T47D (cell line): ENCODE measurements at regions not wholly inside any gene's neighbourhood (a gene's known extent, or its start where the extent isn't known, plus 50 kb on each side); places are given as distances from the start of the nearest gene placed in this dataset.
A peak's percentile ranks its signal among the peaks of the same experiment; 100 is the strongest.
"Not testable (repeated sequence)": the region's sequence is repeated elsewhere in the genome, so short reads cannot be mapped to it uniquely, and the experiment has no call there.

Experiments
- DNase-seq, 2 experiments: peaks; one replicate each; pipeline versions ENCODE4 v3.0.0 to v3.0.0-alpha.2; 2011 to 2012; ENCODE audit warnings: low read depth in 1 of 2, low spot score in 1 of 2
- JUND ChIP-seq: IDR thresholded peaks from 2 replicates; pipeline ENCODE4 v1.6.1; 2012; ENCODE audit warnings: low read depth
- in situ Hi-C: cut with HindIII; loops from 2 replicates; pipeline ENCODE4 v1.10.0; 2016; ENCODE audit warnings: low sequenced_read_pairs, low pct_unique_long_range_greater_than_20kb

DNA sequence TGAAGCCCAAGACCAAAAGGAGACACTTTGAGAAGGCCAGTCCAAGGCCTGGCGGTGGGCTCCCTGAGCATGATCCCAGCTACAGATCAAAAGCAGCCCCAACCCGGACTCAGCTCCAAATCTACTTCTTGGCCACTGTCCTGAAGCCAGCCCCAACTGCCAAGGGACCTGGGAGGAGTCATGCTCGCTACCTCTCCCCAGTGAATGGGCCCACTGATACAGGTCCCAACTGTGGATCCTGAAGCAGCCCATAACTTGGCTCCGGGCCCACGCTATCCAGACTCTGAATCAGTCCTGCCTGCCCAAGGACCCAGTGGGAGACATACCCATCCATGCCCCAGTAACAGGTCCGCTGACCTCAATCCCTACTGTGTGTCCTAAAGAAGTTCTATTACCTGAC lies 1545.3 kb upstream of the C9orf72 start:
- in situ Hi-C loops = no loop called here
- TF ChIP-seq JUND = no peak
- no peak for DNase-seq

GRCh38 chr9:29126783-29127182 lies 1553.5 kb upstream of the C9orf72 start:
- no peak for TF ChIP-seq JUND
- DNase-seq = peak in 1 of 2 experiments; percentile 32
- in situ Hi-C loops = no loop called here

GRCh38 chr9:29129763-29130162 lies 1556.5 kb upstream of the C9orf72 start:
- DNase-seq = peak in 1 of 2 experiments; percentile 10
- in situ Hi-C loops = no loop called here
- TF ChIP-seq JUND = no peak

DNA sequence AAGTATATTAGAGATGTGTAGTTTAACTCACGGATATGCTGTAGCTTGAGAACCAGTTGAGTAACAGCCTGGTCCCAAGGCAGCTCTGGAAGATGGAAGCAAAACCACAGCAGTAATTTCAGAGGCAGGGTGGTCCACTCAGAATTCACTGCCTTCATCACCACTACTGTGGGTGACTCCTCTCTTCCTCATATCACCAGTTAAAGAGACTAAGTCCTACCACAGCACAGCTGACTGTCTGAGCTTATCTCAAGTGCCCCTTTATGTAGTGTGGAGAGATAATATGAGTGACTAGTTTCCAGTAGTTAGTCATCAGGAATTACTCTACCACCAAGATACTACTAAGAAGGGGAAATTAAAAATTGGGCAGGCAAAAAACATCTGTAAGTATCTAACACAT lies 1571.2 kb upstream of the C9orf72 start:
- TF ChIP-seq JUND = no peak
- DNase-seq = no peak
- in situ Hi-C loops = no loop called here

DNA sequence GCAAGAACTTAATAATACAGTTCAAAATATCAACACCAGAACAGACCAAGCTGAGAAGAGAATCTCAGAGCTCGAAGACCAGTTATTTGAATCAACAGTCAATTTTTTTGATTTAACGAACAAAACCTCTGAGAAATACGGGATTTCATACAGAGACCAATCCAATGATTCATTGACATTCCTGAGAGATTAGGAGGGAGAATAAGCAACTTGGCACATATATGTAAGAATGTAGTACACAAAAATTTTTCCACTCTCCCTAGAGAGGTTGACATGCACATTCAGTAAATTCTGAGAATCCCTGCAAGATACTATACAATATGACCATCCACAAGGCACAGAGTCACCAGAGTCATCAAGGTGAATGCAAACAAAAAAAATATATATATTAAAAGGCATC lies 1577.3 kb upstream of the C9orf72 start:
- DNase-seq = no peak
- TF ChIP-seq JUND = no peak
- in situ Hi-C loops = no loop called here

GRCh38 chr9:29160763-29161353 lies 1587.6 kb upstream of the C9orf72 start:
- DNase-seq = no peak
- in situ Hi-C loops = no loop called here
- TF ChIP-seq JUND = no peak

DNA sequence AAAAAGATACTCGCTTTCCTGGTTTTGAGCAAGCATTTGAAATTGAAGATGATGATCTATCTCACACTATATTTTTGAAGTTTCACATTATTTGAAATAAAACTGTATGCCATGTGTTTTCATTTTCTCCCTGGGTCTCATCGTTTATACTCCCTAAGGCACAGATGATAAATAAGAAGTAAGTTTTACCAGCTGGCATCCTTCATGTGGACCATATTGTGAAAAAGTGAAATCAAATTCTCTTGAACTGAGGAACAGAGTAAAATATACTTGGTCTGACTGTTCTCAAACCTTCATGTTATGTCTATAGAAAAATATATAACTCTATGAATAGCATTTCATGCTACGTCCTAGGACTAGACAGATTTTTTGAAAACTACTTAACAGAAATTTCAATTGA lies 1600.9 kb upstream of the C9orf72 start:
- no peak for DNase-seq
- no peak for TF ChIP-seq JUND
- in situ Hi-C loops = no loop called here

GRCh38 chr9:29176231-29176630 lies 1603.0 kb upstream of the C9orf72 start:
- in situ Hi-C loops = no loop called here
- DNase-seq = no peak
- no peak for TF ChIP-seq JUND

- no peak for DNase-seq
- in situ Hi-C loops = no loop called here
- no peak for TF ChIP-seq JUND
These were observed 1603.5 kb upstream of the C9orf72 start for GRCh38 chr9:29176786-29177185.

DNA sequence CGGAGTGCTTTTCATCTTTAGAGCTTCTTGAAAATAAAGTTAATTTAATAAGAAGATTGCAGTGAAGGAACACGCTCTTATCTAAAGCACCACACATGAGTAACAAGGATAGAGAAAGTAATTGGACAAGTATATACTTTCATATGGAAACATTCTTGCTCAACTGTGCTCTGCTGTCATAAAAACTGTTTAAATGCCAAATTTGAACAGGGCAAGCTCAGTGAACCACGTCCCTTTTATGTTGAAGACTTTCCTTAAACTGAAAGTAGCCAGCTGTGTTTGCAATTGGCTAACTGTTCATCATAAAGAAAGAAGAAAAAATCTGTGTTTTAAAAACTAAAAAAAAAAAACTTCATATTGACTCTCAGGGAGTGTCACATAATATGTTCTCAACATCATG lies 1610.7 kb upstream of the C9orf72 start:
- in situ Hi-C loops = no loop called here
- no peak for TF ChIP-seq JUND
- no peak for DNase-seq

GRCh38 chr9:29188771-29189170 lies 1615.5 kb upstream of the C9orf72 start:
- in situ Hi-C loops, DNase-seq: not testable (repeated sequence)

- DNase-seq, in situ Hi-C loops: not testable (repeated sequence)
These were observed 1615.9 kb upstream of the C9orf72 start for GRCh38 chr9:29189221-29189620.

DNA sequence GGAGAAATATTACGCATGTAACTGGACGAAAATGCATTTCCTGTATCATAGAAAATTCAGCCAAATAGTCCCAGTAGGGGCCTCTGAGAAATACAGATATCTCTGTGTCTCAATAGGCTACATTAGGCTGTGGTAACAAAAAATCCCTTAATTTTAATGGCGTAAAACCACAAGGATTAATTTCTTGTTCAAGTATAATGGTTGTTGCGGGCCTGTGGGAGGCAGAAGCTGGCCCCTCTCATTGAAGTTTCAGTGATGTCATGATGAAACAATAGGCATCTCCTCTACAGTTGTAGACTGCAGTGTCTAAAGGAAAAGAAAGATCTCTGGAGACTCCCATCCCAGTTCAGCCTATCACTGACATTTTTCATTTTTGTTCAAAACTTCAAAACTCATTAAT lies 1625.6 kb upstream of the C9orf72 start:
- TF ChIP-seq JUND = no peak
- DNase-seq = no peak
- in situ Hi-C loops = no loop called here

- no peak for DNase-seq
- TF ChIP-seq JUND = no peak
- in situ Hi-C loops = no loop called here
These were observed 1626.7 kb upstream of the C9orf72 start for GRCh38 chr9:29199975-29200374.
